GM19099 (cell line): ENCODE measurements at regions not wholly inside any gene's neighbourhood (a gene's known extent, or its start where the extent isn't known, plus 50 kb on each side); places are given as distances from the start of the nearest gene placed in this dataset.

Source experiments
- POLR2A ChIP-seq: IDR thresholded peaks from 3 replicates; pipeline ENCODE4 v1.6.1; 2011; ENCODE audit warnings: low read depth; ENCODE audit not compliant: insufficient read length; ENCODE audit errors: extremely low read depth

DNA sequence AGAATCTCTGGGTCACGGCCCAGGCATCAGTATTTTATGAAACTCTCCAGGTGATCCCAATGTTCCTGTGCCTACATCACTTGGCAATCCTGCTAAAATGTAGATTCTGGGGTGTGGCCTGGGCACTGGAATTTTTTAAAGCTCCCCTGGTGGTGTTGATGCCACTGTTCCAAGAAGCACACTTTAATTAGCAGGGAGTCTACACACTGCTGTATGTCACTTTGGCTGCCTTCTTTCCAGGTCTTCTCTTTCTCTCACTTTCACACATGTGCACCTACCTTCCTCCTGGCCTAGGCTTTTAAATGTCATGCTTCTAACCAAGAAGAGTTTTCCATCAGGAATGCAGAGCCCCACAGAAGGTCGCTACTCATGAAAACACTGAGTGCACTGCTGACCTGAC lies 136.0 kb upstream of the ALDH1B1 start:
- TF ChIP-seq POLR2A: no peak

DNA sequence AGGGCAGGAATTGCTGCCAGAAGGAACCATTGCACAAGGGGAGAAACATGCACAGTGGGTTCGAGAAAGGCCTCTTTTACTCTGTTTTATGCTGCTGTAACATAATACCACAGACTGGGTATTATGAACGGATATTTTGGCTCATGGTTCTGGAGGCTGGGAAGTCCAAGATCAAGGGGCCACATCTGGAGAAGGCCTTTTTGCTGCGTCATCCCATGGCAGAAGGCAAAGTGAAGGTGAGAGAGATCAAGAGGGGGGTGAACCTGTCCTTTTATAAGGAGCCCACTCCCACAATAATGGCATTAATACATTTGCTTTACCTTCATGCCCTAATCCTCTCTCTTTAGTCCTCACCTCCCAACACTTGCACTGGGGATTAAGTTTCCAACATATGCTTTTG lies 136.9 kb upstream of the ALDH1B1 start:
- TF ChIP-seq POLR2A: no peak

DNA sequence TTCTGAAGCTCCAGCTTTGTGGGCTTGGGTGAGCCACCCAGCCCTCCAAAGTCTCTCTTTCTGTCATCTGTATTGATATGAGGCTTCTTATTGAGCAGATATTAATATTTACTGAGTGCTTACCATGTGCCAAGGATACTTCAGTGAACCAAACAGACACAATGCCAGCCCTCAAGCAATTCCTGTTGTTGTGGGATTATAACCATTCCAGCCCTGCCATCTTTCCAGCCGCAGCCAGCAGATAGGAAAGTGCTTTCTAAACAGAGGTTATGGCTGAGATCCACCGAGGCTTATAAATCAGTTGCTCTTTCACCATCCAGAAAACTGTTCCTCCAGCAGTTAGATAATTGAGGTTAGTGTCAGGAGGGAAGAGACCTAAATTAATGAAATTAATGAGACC lies 137.7 kb upstream of the ALDH1B1 start:
- TF ChIP-seq POLR2A: no peak

DNA sequence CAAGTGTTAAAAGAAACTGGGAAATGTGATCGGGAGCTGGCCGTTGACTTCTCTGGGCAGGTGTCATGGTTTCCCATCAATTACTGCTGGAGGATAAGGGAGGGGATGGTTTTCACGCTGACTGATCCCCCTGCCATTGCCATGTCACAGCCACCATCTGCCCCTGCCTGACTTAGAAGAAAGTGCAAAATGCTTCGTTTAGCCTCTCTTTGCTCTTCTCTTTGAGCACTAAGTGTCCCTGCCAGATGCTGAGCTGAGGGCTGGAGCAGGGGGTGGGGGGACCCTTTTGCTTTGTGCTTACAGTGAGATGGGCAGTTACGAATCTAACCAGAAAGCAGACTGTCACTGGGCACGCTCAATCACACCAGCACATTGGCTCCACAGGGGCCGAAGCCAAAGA lies 138.4 kb upstream of the ALDH1B1 start:
- TF ChIP-seq POLR2A: no peak

DNA sequence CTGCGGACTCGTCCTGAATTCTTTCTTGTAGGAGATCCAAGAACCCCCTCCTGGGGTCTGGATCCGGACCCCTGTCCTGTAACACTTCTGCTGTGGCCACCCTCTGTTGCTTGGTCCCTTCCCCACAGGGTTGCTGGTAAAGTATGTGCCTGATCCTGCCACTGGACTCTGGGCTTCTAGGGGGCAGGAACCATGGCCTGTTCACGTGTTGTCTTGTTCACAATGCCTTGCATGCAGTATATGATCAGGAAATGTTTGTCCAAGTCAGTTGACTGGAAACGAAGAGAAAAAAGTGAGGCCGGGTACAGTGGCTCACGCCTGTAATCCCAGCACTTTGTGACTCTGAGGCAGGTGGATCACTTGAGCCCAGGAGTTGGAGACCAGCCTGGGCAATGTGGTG lies 139.3 kb upstream of the ALDH1B1 start:
- TF ChIP-seq POLR2A: no peak

DNA sequence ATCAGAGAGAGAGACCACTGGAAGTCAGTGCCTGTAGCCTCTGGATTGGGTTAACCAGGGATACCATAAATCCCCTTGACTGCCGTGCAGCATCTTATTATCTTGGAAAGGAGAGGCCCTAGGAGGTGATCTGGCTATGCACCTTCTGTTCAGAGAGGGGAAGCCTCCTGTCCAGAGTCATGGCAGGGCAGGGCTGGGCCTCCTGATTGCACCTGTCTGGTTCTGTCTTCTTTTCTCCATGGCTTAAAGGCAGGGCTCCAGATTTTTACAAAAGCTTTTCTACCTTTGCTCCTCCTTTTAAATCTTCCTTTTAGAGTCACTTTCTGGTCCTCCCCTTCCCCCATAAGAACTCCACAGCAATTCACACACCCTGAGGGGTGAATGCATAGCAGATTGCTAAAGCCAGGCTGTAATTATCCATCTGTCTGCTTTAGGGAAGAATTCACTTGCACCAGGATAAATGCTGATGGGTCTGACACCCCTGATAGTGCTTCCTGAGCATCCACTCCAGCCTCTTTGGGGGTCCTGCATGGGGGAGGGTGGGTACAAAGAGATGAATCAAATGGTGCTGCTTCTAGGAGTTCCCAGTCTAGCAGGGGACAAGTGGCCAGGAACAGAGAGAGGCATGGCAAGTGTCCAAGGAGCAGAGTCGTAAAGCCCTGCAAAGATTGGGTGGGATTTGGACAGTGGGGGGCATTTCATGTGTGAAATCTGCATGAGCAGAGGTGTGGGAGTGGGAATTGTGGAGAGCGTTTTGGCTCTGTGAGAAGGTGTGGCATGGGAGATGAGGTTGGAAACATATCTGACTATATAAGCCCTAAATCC lies 141.3 kb upstream of the ALDH1B1 start:
- TF ChIP-seq POLR2A: no peak

DNA sequence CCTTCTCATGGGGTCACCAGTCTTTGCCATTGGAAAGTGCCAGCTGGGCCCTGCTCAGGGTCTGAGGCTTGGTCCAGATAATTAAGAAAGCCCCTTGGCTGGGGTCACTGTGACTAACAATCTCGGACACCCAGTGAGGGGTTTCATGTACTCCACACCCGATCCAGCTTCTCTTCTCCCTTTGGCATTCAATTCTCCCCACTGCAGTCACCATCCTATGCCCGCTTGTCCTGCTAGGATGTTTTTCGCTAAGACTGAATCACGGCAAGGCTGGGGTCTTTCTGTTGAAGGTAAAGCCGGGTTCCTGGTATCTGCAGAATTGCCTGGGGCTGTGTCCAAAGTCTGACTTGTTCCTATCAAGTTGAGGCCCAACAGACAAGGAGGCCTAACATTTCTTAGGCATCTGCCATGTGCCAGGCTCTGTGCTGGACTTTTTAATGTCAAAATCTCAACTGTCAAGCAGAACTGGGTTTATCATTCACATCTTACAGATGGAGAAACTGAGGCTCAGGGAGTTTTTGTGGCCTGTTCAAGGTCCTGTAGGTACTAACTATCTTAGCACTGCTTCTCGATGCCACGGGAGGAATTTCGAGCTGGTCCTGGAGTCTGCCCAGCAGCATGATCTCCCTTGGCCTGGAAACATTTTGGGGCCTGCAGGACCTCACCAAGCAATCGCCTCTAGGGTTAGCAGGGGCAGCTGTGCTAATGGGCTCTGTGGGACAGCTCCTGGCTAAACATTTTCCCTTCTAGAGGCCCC lies 142.0 kb upstream of the ALDH1B1 start:
- TF ChIP-seq POLR2A: no peak

DNA sequence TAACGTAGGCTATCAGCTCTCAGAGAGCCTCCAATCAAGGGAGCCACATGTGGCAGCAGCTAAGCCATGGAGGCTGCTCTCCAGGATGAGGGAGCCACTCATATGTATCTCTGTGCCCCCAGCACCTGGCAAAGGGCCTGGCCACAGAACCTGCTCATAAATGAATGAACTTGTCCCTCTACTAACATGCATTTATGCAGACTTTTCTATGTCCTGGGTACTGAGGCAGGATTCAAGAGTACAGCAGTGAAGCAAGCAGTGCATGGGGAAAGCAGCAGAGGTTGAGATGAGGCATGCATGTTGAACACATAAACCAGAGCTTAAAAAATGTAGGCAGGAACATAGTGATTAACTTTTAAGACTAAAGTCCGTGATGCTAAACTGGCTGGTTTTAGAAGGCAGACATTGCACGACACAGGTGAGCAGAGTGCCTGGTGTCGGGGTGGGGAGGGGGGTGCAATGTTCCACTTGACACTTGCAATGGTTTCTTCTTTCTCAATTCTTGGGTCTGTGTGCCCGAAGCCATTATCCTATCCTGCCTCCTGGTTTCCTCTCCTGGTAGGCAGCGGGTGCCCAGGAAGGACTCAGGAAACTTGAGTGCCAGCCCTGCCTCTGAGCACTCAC lies 142.8 kb upstream of the ALDH1B1 start:
- no peak for TF ChIP-seq POLR2A

DNA sequence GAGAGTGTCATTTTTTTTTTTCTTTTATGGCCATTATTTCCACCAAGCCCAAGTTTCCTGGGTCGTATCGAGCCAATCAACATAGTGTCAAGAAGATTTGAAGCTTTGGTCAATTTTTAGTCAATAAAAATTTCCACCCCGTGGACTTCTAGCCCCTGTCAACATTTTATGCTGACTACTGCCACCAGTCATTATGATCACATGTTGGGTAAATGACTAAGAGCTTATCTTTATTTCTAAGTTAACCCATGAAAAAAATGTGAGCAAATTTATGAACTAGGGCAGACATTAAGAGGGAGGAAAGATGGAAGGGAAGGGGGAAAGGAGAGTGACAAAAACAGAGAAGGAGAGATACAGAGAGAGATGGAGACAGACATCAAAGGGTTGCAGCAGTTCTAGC lies 143.5 kb upstream of the ALDH1B1 start:
- TF ChIP-seq POLR2A: no peak

DNA sequence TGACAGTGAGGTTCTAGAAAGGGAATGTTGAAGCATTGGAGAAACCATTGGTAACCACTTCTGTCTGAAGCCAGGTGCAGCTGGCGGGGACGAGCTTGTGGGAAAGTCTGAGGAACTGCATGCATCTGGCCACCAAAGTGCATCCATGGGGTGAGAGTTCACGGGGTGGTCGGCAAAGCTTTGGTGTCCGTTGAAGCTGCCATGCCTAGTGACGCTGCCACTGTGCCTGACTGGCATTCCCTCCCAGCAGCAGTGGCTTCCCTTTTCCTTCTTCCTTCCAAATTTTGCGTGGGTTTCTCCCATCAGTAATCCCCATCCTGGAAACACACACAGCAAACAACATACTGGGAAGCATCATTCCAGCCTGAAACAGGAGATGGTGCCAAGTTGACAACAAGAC lies 145.7 kb upstream of the ALDH1B1 start:
- no peak for TF ChIP-seq POLR2A

DNA sequence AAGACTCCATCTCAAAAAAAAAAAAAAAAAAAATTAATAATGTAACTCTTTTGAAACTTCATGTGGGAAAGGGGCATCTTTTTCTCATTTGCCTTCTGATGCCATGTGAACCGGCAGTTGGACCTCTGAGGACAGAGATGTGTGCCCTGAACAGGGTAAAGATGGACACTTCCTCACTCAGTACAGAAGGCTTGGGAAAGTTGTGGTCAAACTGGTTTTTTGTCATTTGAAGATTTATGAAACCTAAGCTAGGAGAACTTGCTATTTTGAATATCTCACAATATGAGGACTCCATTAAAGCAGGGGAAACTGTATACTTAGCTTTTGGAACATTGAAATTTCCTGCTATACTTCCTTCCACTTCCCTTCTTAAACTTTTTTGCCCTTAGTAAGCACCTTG lies 147.5 kb upstream of the ALDH1B1 start:
- TF ChIP-seq POLR2A: no peak

DNA sequence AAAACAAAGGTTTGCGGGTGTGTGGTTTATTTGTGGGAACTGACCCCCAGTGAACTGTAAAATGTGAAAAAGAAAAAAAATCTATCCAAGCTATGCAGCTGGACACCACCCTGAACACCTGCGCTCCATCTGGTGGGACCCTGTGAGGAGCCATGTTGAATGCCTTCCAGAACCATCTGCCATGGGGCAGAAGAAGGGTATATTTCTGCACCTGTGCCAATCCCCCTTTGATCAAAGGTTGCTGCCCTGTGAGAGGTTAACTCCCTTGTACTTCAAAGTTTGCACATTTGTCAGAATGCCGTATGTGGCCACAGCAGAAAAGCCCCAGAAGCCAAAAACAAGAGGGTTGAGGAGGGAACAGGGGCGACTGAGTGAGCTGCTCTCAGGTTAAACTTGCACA lies 148.5 kb upstream of the ALDH1B1 start:
- TF ChIP-seq POLR2A: no peak

DNA sequence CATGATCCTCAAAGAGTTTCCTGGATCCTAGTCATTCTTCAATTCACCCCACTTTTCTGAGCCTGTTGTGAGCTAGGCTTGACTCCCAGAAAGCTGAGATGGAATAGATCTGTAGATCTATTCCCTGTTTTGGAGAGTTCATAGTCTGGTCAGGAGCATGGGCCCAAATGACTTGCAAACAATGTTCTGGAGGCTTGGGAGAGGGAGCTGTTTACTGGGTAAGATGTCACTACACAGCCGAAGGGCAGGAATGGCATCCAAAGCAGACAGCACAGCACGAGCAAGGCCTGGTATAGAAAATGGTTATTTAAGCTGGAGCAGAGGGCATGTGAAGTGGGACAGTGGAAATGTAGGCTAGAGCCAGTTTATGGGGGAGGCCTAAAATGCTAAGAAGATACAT lies 152.5 kb upstream of the ALDH1B1 start:
- no peak for TF ChIP-seq POLR2A

DNA sequence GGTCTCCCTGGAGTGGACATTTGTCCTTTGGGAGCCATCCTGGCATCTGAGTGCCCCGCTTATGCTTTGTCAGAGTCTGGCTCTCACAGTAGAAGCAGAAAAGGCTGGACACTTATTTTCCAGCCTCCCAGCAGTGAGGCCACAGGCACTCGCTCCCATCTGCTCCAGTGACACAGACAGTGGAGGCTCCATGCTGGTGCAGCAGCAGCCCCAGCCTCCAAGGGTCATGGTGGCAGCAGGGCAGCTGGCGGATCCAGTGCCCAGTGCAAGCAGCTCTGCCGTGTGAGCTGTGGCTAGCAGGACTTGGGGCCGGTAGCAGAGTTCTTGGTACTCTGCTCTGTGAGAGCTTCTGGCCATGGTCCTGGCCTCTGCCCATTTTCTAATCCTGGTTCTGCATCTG lies 157.3 kb upstream of the ALDH1B1 start:
- TF ChIP-seq POLR2A: no peak

DNA sequence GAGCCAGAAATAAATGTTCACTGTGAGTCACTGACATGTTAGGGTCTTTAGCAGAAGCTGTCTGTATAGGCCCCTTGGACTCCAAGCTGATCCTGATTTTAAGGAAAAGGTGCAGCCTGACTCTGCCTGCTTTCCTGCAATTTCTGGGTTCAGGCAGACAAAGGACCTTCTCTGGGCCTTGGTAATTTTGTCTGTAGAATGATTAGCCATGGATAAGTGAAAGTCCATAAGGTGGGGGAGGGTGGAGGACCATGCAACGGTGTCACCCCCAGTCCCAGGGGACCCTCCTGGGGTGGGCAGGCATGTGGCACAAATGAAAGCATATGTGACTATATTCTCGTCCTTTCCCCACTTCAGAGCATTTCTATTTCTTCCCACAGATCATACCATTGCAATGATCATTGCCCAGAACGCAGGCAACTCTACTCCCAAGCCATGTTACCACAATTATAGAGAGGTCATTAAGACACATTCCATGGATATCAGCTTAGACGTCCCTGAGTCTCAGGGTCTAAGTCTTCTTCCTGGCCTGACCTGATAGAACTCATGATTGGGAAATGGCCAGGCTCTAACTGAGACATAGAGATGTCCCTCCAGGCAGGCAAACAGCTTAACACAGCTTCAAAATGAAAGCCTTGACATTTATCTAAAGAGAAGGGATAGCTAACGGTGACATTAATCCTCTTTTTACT lies 157.9 kb upstream of the ALDH1B1 start:
- TF ChIP-seq POLR2A: no peak
